Endothelial cell of umbilical vein (primary cell): ENCODE measurements at regions not wholly inside any gene's neighbourhood (a gene's known extent, or its start where the extent isn't known, plus 50 kb on each side); places are given as distances from the start of the nearest gene placed in this dataset.
"Not testable (repeated sequence)": the region's sequence is repeated elsewhere in the genome, so short reads cannot be mapped to it uniquely, and the experiment has no call there.

Experiments used
- BruUV-seq: library from RNA; stranded (reverse); fragments of 400-500 nt; replicated peaks from 2 replicates; lab custom pipeline; 2021; lab: Mats Ljungman, UMichigan
- CTCF ChIA-PET: fragments of 300-600, 350-600 bp; sonication (Branson Sonifier 250); formaldehyde crosslinking; loops from one replicate; lab custom pipeline; 2021; ENCODE audit warnings: antibody characterized with exemption, inconsistent platforms; lab: Charles Lee
- POLR2A ChIA-PET: fragments of 300-600, 350-600 bp; sonication (Branson Sonifier 250); formaldehyde crosslinking; loops from one replicate; lab custom pipeline; 2021; ENCODE audit warnings: antibody characterized with exemption, inconsistent platforms; lab: Charles Lee
- DNase-seq: peaks from one replicate; pipeline ENCODE4 v3.0.0-alpha.2; 2011; ENCODE audit warnings: low read depth, low spot score
- FAIRE-seq: peaks from 2 replicates; lab custom pipeline; 2011; peaks lifted over from hg19 to GRCh38; lab: Jason Lieb, UNC
- H2AFZ ChIP-seq: 2 replicates; pipeline ENCODE4 v1.6.0; 2012; ENCODE audit warnings: low read depth, low read length, control low read depth, inconsistent platforms
- H3K27ac ChIP-seq: 2 replicates; pipeline ENCODE4 v1.5.1; 2011; ENCODE audit warnings: low read depth, mild to moderate bottlenecking, control low read depth, low read length, moderate library complexity; ENCODE audit not compliant: insufficient read depth
- H3K27me3 ChIP-seq, 2 experiments: 2 replicates each; pipeline versions ENCODE4 v1.6.0 to v1.6.1; 2011; ENCODE audit warnings: low read length in 2 of 2, mixed read lengths in 1 of 2; ENCODE audit not compliant: control insufficient read depth in 2 of 2, insufficient read depth in 2 of 2
- H3K36me3 ChIP-seq, 2 experiments: 2 replicates in 1 of 2; 3 replicates in 1 of 2; pipeline ENCODE4 v1.5.1; 2011; ENCODE audit warnings: low read length in 2 of 2, mild to moderate bottlenecking in 1 of 2, moderate library complexity in 1 of 2; ENCODE audit not compliant: control insufficient read depth in 2 of 2, insufficient read depth in 2 of 2; ENCODE audit errors: extremely low read depth in 1 of 2
- H3K4me1 ChIP-seq: 3 replicates; pipeline ENCODE4 v1.5.1; 2011; ENCODE audit warnings: mild to moderate bottlenecking, low read length; ENCODE audit not compliant: control insufficient read depth, insufficient read depth; ENCODE audit errors: extremely low read depth
- H3K4me2 ChIP-seq: 2 replicates; pipeline ENCODE4 v1.6.1; 2011; ENCODE audit warnings: low read length, control low read depth, mixed read lengths; ENCODE audit not compliant: insufficient read depth
- H3K4me3 ChIP-seq, 3 experiments: fragments of 200-600 bp in 1 of 3; sonication (generic), shearing (Covaris generic) in 1 of 3; replicated peaks in 1 of 3; 2 replicates each; pipeline ENCODE4 v1.5.1; 2011 to 2016; ENCODE audit warnings: control low read depth in 3 of 3, low read length in 3 of 3, mild to moderate bottlenecking in 2 of 3, inconsistent platforms in 1 of 3, low read depth in 1 of 3, moderate library complexity in 1 of 3; ENCODE audit not compliant: insufficient read depth in 1 of 3
- H3K79me2 ChIP-seq: 2 replicates; pipeline ENCODE4 v1.6.0; 2012; ENCODE audit warnings: low read length, inconsistent platforms; ENCODE audit not compliant: control insufficient read depth, insufficient read depth
- H3K9ac ChIP-seq: replicated peaks from 2 replicates; pipeline ENCODE3; 2011; ENCODE audit warnings: low read length, control low read depth; ENCODE audit not compliant: insufficient read depth; ENCODE audit errors: extremely low read depth
- H3K9me1 ChIP-seq: replicated peaks from 3 replicates; pipeline ENCODE4 v1.6.0; 2011; ENCODE audit warnings: mild to moderate bottlenecking, low read length; ENCODE audit not compliant: control insufficient read depth, insufficient read depth; ENCODE audit errors: extremely low read depth
- H3K9me3 ChIP-seq: replicated peaks from 2 replicates; pipeline ENCODE4 v1.5.1; 2012; ENCODE audit warnings: low read length, inconsistent platforms; ENCODE audit not compliant: control insufficient read depth, insufficient read depth
- H4K20me1 ChIP-seq: replicated peaks from 2 replicates; pipeline ENCODE3; 2011; ENCODE audit warnings: mild to moderate bottlenecking, low read length; ENCODE audit not compliant: control insufficient read depth, insufficient read depth; ENCODE audit errors: extremely low read depth
- dilution Hi-C: fragments of 300-500 bp; cut with MboI; formaldehyde crosslinking; loops from one replicate; pipeline ENCODE4 v1.15.0; 2019; ENCODE audit warnings: low sequenced_read_pairs; ENCODE audit not compliant: extremely low pct_ligation_motif_present
- intact Hi-C: fragments of 100-400 bp; cut with micrococcal nuclease; formaldehyde crosslinking; loops from one replicate; pipeline ENCODE4 v1.10.0; 2022

- H3K4me1 ChIP-seq, BruUV-seq, H4K20me1 ChIP-seq, FAIRE-seq, H3K27me3 ChIP-seq, H3K27ac ChIP-seq, H3K79me2 ChIP-seq, H3K4me3 ChIP-seq, POLR2A ChIA-PET, CTCF ChIA-PET, DNase-seq, H3K9me1 ChIP-seq, H3K9me3 ChIP-seq, H3K9ac ChIP-seq, H3K36me3 ChIP-seq, H2AFZ ChIP-seq, dilution Hi-C loops, H3K4me2 ChIP-seq, intact Hi-C loops: not testable (repeated sequence)
Observed at GRCh38 chr2:113386780-113387433, 50.6 kb upstream of the ZNG1B start.

GRCh38 chr2:113379621-113380020, 57.9 kb upstream of the ZNG1B start:
- BruUV-seq, H3K9ac ChIP-seq, H3K4me3 ChIP-seq, H3K79me2 ChIP-seq, H3K27me3 ChIP-seq, FAIRE-seq, H3K27ac ChIP-seq, H2AFZ ChIP-seq, DNase-seq, H3K36me3 ChIP-seq, intact Hi-C loops, H3K9me1 ChIP-seq, H3K4me2 ChIP-seq, H4K20me1 ChIP-seq, dilution Hi-C loops, H3K4me1 ChIP-seq, POLR2A ChIA-PET, H3K9me3 ChIP-seq: not testable (repeated sequence)
- CTCF ChIA-PET = interaction anchor here (1.2 kb wide), 2 partner anchors 131 to 241 kb away, joined by 3 to 4 read pairs; no protein-coding TSS in a partner anchor
